ENCODE measurements at regions not wholly inside any gene's neighbourhood (a gene's known extent, or its start where the extent isn't known, plus 50 kb on each side); places are given as distances from the start of the nearest gene placed in this dataset.

DNA sequence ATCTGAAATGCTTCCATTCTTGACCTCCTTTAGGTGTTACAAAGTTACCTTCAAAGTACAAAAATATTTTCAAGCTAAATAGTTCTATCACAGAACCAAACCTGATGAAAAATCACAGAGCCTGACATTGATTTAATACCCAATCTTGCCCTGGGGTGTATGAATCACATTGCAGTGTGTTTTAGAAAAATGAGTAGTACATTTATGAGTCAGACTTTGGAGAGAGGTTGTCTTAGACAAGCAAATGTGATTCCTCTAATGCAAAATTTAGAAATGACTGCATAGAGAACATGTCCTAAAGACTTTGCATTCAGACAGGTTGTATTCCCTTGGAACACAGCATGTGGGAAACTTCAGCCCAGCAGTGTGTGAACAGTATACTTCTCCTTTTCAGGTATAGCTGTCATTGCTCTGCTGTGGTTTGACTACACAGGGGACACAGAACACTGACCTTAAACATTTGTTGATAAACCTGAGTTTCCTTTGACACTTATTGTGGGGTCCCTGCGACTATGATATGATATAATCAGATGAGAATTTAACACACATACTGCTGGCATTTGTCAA, 972.1 kb downstream of the JRKL start:
- H2AFZ ChIP-seq (ENCODE audit: low read depth, low read length), result no peak overlapping the region
- peaks cover 14% of the 10 kb centered on the region for H3K4me1 ChIP-seq (ENCODE audit: low read length)
- TF ChIP-seq, protein P1, sequence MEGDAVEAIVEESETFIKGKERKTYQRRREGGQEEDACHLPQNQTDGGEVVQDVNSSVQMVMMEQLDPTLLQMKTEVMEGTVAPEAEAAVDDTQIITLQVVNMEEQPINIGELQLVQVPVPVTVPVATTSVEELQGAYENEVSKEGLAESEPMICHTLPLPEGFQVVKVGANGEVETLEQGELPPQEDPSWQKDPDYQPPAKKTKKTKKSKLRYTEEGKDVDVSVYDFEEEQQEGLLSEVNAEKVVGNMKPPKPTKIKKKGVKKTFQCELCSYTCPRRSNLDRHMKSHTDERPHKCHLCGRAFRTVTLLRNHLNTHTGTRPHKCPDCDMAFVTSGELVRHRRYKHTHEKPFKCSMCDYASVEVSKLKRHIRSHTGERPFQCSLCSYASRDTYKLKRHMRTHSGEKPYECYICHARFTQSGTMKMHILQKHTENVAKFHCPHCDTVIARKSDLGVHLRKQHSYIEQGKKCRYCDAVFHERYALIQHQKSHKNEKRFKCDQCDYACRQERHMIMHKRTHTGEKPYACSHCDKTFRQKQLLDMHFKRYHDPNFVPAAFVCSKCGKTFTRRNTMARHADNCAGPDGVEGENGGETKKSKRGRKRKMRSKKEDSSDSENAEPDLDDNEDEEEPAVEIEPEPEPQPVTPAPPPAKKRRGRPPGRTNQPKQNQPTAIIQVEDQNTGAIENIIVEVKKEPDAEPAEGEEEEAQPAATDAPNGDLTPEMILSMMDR (IDR thresholded peaks at IDR 0.05; ENCODE audit: low read depth, low read length), result no peak
- no peak for TF ChIP-seq EZH2phosphoT487 (IDR thresholded peaks at IDR 0.05; ENCODE audit: low read depth)
- H3K9ac ChIP-seq (ENCODE audit: low read length), result no peak overlapping the region
- H3K27ac ChIP-seq (ENCODE audit: low read length), result no peak overlapping the region
- H3K36me3 ChIP-seq (replicated peaks; ENCODE audit: low read depth, low read length), result no peaks in the 10 kb centered on the region
- no peaks in the 10 kb centered on the region for H4K20me1 ChIP-seq (ENCODE audit: insufficient read depth, low read length)
- no peaks in the 10 kb centered on the region for H3K79me2 ChIP-seq (ENCODE audit: low read length)
- no peak overlapping the region for H3K4me3 ChIP-seq (ENCODE audit: low read length)
- H3K4me2 ChIP-seq (ENCODE audit: low read length), result no peak overlapping the region
- H3K9me3 ChIP-seq (ENCODE audit: insufficient read depth, low read length), result no peaks in the 10 kb centered on the region
- H3K27me3 ChIP-seq (ENCODE audit: low read depth, low read length), result no peaks in the 10 kb centered on the region

GRCh38 chr11:97363331-97363730, 973.5 kb downstream of the JRKL start:
- H4K20me1 ChIP-seq (ENCODE audit: insufficient read depth, low read length), result no peaks in the 10 kb centered on the region
- no peak overlapping the region for H2AFZ ChIP-seq (ENCODE audit: low read depth, low read length)
- H3K4me2 ChIP-seq (ENCODE audit: low read length), result no peak overlapping the region
- no peak overlapping the region for H3K27ac ChIP-seq (ENCODE audit: low read length)
- no peak overlapping the region for H3K9ac ChIP-seq (ENCODE audit: low read length)
- no peak overlapping the region for H3K4me3 ChIP-seq (ENCODE audit: low read length)
- TF ChIP-seq EZH2phosphoT487 (IDR thresholded peaks at IDR 0.05; ENCODE audit: low read depth), result no peak
- TF ChIP-seq, protein P1 (IDR thresholded peaks at IDR 0.05; ENCODE audit: low read depth, low read length), result no peak
- H3K36me3 ChIP-seq (replicated peaks; ENCODE audit: low read depth, low read length), result no peaks in the 10 kb centered on the region
- no peaks in the 10 kb centered on the region for H3K9me3 ChIP-seq (ENCODE audit: insufficient read depth, low read length)
- no peaks in the 10 kb centered on the region for H3K79me2 ChIP-seq (ENCODE audit: low read length)
- peaks cover 14% of the 10 kb centered on the region for H3K4me1 ChIP-seq (ENCODE audit: low read length)
- no peaks in the 10 kb centered on the region for H3K27me3 ChIP-seq (ENCODE audit: low read depth, low read length)

DNA sequence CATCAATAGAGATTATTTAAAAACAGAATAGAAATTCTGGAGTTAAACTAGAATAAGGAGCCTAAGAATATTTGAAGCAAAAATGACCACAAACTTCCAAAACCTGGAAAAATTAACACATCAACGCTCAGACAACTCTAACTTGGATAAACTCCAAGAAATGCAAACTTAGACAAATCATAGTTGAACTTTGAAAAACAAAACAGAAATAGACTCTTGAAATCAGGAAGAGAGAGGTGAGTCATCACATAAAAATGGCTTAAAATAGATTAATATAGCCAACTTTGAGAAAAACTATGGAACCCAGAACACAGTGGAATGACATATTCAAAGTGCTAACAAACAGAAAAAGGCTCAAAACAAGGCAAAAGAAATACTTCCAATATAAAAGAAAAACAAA, 974.2 kb downstream of the JRKL start:
- H3K79me2 ChIP-seq (ENCODE audit: low read length), result no peaks in the 10 kb centered on the region
- TF ChIP-seq, protein P1 (IDR thresholded peaks at IDR 0.05; ENCODE audit: low read depth, low read length), result no peak
- TF ChIP-seq EZH2phosphoT487 (IDR thresholded peaks at IDR 0.05; ENCODE audit: low read depth), result no peak
- no peaks in the 10 kb centered on the region for H3K27me3 ChIP-seq (ENCODE audit: low read depth, low read length)
- H3K4me1 ChIP-seq (ENCODE audit: low read length), result peaks cover 14% of the 10 kb centered on the region
- no peak overlapping the region for H3K9ac ChIP-seq (ENCODE audit: low read length)
- no peak overlapping the region for H3K4me3 ChIP-seq (ENCODE audit: low read length)
- H3K36me3 ChIP-seq (replicated peaks; ENCODE audit: low read depth, low read length), result no peaks in the 10 kb centered on the region
- no peak overlapping the region for H3K27ac ChIP-seq (ENCODE audit: low read length)
- no peak overlapping the region for H3K4me2 ChIP-seq (ENCODE audit: low read length)
- H2AFZ ChIP-seq (ENCODE audit: low read depth, low read length), result no peak overlapping the region
- H4K20me1 ChIP-seq (ENCODE audit: insufficient read depth, low read length), result no peaks in the 10 kb centered on the region
- H3K9me3 ChIP-seq (ENCODE audit: insufficient read depth, low read length), result no peaks in the 10 kb centered on the region

DNA sequence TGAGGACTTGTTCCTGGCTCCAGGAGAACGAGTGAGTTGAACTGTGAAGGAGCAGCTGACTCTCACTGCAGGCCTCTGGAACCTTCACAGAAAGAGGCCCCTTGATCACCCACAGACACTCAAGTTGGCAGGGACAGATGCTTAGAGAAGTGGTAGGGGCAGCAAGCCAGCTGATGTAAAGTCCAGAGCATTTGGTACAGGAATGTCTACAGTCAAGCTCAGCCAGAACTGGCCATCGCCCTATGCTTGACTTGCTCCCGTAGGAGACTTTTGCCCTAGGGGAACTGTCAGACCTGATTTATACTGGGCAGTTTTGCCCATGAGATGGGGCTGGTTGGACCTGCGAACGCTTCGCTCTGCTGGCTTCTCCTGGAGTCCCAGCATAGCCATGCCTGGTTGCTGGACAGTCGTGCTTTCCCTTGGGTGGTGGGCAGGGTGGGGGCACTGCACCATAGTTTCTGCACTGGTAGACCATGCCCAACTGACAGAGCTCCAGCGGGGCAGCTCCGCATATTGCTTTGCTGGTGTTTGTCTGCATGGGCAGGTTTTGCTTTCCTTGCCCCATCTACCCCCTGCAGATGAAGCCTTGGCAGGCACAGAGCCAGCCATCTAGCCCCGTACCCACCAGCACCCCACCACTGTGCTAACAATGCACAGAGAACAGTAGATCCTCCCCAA, 977.7 kb downstream of the JRKL start:
- no peak overlapping the region for H3K9ac ChIP-seq (ENCODE audit: low read length)
- no peak overlapping the region for H3K27ac ChIP-seq (ENCODE audit: low read length)
- H2AFZ ChIP-seq (ENCODE audit: low read depth, low read length), result no peak overlapping the region
- no peaks in the 10 kb centered on the region for H4K20me1 ChIP-seq (ENCODE audit: insufficient read depth, low read length)
- TF ChIP-seq, protein P1 (IDR thresholded peaks at IDR 0.05; ENCODE audit: low read depth, low read length), result no peak
- TF ChIP-seq EZH2phosphoT487 (IDR thresholded peaks at IDR 0.05; ENCODE audit: low read depth), result no peak
- H3K4me1 ChIP-seq (ENCODE audit: low read length), result peaks cover 7% of the 10 kb centered on the region
- H3K79me2 ChIP-seq (ENCODE audit: low read length), result no peaks in the 10 kb centered on the region
- no peak overlapping the region for H3K4me2 ChIP-seq (ENCODE audit: low read length)
- no peaks in the 10 kb centered on the region for H3K9me3 ChIP-seq (ENCODE audit: insufficient read depth, low read length)
- no peaks in the 10 kb centered on the region for H3K36me3 ChIP-seq (replicated peaks; ENCODE audit: low read depth, low read length)
- H3K27me3 ChIP-seq (ENCODE audit: low read depth, low read length), result no peaks in the 10 kb centered on the region
- no peak overlapping the region for H3K4me3 ChIP-seq (ENCODE audit: low read length)

Data from OCI-LY3 (cell line).